Gastrocnemius medialis (tissue), 4 donors: ENCODE measurements at regions not wholly inside any gene's neighbourhood (a gene's known extent, or its start where the extent isn't known, plus 50 kb on each side); places are given as distances from the start of the nearest gene placed in this dataset.

Experiments
- POLR2A ChIP-seq, 2 donors: fragments of 450-650 bp; IDR thresholded peaks; one replicate each; pipeline ENCODE4 v1.6.1; 2017; ENCODE audit warnings: antibody characterized with exemption in 2 of 2, mild to moderate bottlenecking in 2 of 2, moderate library complexity in 2 of 2
- TF ChIP-seq, protein P1 (sequence below), 5 experiments: fragments of 450-650 bp in 3 of 5; fragments of 200-600 bp in 2 of 5; sonication (generic) in 2 of 5; IDR thresholded peaks in 4 of 5; conservative IDR thresholded peaks in 1 of 5; 1 replicate in 4 of 5; 2 replicates in 1 of 5; pipeline ENCODE4 v1.5.1; 2016 to 2019; ENCODE audit warnings: antibody characterized with exemption in 5 of 5, mild to moderate bottlenecking in 3 of 5, moderate library complexity in 3 of 5

DNA sequence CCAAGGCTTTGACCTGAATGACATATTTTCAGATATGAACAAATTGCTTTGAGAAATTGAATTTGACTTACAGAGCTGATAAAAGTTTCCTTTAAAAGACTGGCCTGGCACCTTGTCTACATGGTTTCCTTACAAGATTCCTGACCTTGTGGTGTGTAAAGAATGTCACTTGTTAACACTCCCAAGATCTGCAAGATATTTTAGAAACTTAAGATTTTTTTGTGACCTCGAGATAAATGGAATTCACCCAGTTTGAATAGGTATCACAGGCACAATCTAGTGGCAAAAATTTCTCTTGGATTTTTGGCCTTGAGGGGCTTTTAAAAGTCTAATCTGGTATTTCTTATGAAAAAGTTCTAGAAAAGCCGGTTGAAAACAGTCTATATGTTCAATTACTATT is 1568.9 kb upstream of the IGFBP7 start:
- TF ChIP-seq, protein P1, sequence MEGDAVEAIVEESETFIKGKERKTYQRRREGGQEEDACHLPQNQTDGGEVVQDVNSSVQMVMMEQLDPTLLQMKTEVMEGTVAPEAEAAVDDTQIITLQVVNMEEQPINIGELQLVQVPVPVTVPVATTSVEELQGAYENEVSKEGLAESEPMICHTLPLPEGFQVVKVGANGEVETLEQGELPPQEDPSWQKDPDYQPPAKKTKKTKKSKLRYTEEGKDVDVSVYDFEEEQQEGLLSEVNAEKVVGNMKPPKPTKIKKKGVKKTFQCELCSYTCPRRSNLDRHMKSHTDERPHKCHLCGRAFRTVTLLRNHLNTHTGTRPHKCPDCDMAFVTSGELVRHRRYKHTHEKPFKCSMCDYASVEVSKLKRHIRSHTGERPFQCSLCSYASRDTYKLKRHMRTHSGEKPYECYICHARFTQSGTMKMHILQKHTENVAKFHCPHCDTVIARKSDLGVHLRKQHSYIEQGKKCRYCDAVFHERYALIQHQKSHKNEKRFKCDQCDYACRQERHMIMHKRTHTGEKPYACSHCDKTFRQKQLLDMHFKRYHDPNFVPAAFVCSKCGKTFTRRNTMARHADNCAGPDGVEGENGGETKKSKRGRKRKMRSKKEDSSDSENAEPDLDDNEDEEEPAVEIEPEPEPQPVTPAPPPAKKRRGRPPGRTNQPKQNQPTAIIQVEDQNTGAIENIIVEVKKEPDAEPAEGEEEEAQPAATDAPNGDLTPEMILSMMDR (IDR thresholded peaks at IDR 0.05 in 4 of 5, conservative IDR thresholded peaks at IDR 0.05 in 1 of 5) = no peak
- no peak for TF ChIP-seq POLR2A (IDR thresholded peaks at IDR 0.05)
